Keratinocyte (primary cell): ENCODE measurements at regions not wholly inside any gene's neighbourhood (a gene's known extent, or its start where the extent isn't known, plus 50 kb on each side); places are given as distances from the start of the nearest gene placed in this dataset.

ENCODE experiments used
- DNase-seq: peaks from one replicate; pipeline ENCODE4 v3.0.0-alpha.2; 2011; ENCODE audit warnings: low read depth, missing footprints, low spot score
- FAIRE-seq: peaks from 2 replicates; lab custom pipeline; 2011; peaks lifted over from hg19 to GRCh38; lab: Jason Lieb, UNC
- H2AFZ ChIP-seq: 2 replicates; pipeline ENCODE4 v1.6.0; 2012; ENCODE audit warnings: low read length, control low read depth, inconsistent platforms; ENCODE audit not compliant: control insufficient read depth
- H3K27ac ChIP-seq: 2 replicates; pipeline ENCODE4 v1.5.1; 2011; ENCODE audit warnings: low read length; ENCODE audit not compliant: control insufficient read depth, insufficient read depth
- H3K27me3 ChIP-seq: 3 replicates; pipeline ENCODE4 v1.6.0; 2011; ENCODE audit warnings: low read length; ENCODE audit not compliant: control insufficient read depth, insufficient read depth; ENCODE audit errors: extremely low read depth
- H3K36me3 ChIP-seq, 2 experiments: 2 replicates in 1 of 2; 3 replicates in 1 of 2; pipeline ENCODE4 v1.5.1; 2011; ENCODE audit warnings: low read length in 2 of 2, mild to moderate bottlenecking in 1 of 2; ENCODE audit not compliant: control insufficient read depth in 2 of 2, insufficient read depth in 2 of 2; ENCODE audit errors: extremely low read depth in 1 of 2
- H3K4me1 ChIP-seq: 3 replicates; pipeline ENCODE4 v1.5.1; 2011; ENCODE audit warnings: low read length; ENCODE audit not compliant: control insufficient read depth, insufficient read depth; ENCODE audit errors: extremely low read depth
- H3K4me2 ChIP-seq: 3 replicates; pipeline ENCODE4 v1.6.0; 2011; ENCODE audit warnings: low read depth, low read length; ENCODE audit not compliant: control insufficient read depth, insufficient read depth; ENCODE audit errors: extremely low read depth
- H3K4me3 ChIP-seq, 3 experiments: fragments of 200-600 bp in 1 of 3; sonication (generic) in 1 of 3; 2 replicates in 2 of 3; 3 replicates in 1 of 3; pipeline ENCODE4 v1.5.1; 2011 to 2016; ENCODE audit warnings: low read length in 3 of 3, mild to moderate bottlenecking in 3 of 3, control low read depth in 2 of 3, inconsistent platforms in 1 of 3, low read depth in 1 of 3, mixed read lengths in 1 of 3, mixed run types in 1 of 3, moderate library complexity in 1 of 3; ENCODE audit not compliant: control insufficient read depth in 2 of 3, insufficient read depth in 2 of 3; ENCODE audit errors: extremely low read depth in 1 of 3
- H3K79me2 ChIP-seq: 2 replicates; pipeline ENCODE4 v1.6.0; 2012; ENCODE audit warnings: low read length; ENCODE audit not compliant: control insufficient read depth, insufficient read depth
- H3K9ac ChIP-seq: 3 replicates; pipeline ENCODE4 v1.6.0; 2011; ENCODE audit warnings: low read length; ENCODE audit not compliant: control insufficient read depth, insufficient read depth; ENCODE audit errors: extremely low read depth
- H3K9me1 ChIP-seq: 3 replicates; pipeline ENCODE4 v1.6.0; 2011; ENCODE audit warnings: low read length; ENCODE audit not compliant: control insufficient read depth, insufficient read depth; ENCODE audit errors: extremely low read depth
- H3K9me3 ChIP-seq: 2 replicates; pipeline ENCODE4 v1.5.1; 2012; ENCODE audit warnings: low read depth, low read length; ENCODE audit not compliant: control insufficient read depth
- H4K20me1 ChIP-seq: 3 replicates; pipeline ENCODE4 v1.6.0; 2011; ENCODE audit warnings: low read length; ENCODE audit not compliant: control insufficient read depth, insufficient read depth; ENCODE audit errors: extremely low read depth
- CTCF ChIP-seq, 3 experiments: IDR thresholded peaks in 1 of 3; conservative IDR thresholded peaks in 1 of 3; optimal IDR thresholded peaks in 1 of 3; 2 replicates in 2 of 3; 3 replicates in 1 of 3; pipeline versions ENCODE3 to v1.5.1; 2011; ENCODE audit warnings: low read length in 3 of 3, mild to moderate bottlenecking in 3 of 3, moderate library complexity in 2 of 3, control low read depth in 1 of 3, inconsistent platforms in 1 of 3; ENCODE audit not compliant: insufficient read depth in 2 of 3; ENCODE audit errors: extremely low read depth in 1 of 3
- EZH2 ChIP-seq: IDR thresholded peaks from one replicate; pipeline ENCODE4 v1.6.1; 2012; ENCODE audit warnings: inconsistent platforms, mild to moderate bottlenecking, low read length, moderate library complexity
- dilution Hi-C: fragments of 300-500 bp; cut with MboI; formaldehyde crosslinking; loops from one replicate; pipeline ENCODE4 v1.7.0; 2020; ENCODE audit warnings: low sequenced_read_pairs; ENCODE audit not compliant: extremely low pct_ligation_motif_present

- FAIRE-seq, result no peak
- dilution Hi-C loops, result no loop called here
Observed at GRCh38 chr1:103448560-103448959, 76.9 kb upstream of the RNPC3 start.

GRCh38 chr1:103447471-103447870 lies 78.0 kb upstream of the RNPC3 start:
- H3K4me2 ChIP-seq, result no peak overlapping the region
- H3K79me2 ChIP-seq, result no peaks in the 10 kb centered on the region
- dilution Hi-C loops, result no loop called here
- no peaks in the 10 kb centered on the region for H3K36me3 ChIP-seq
- no peak overlapping the region for H3K9ac ChIP-seq
- H4K20me1 ChIP-seq, result no peaks in the 10 kb centered on the region
- DNase-seq (no peak), FAIRE-seq (no peak)
- no peak overlapping the region for H3K4me3 ChIP-seq
- TF ChIP-seq CTCF (optimal IDR thresholded peaks at IDR 0.05 in 1 of 3, IDR thresholded peaks at IDR 0.05 in 1 of 3, conservative IDR thresholded peaks at IDR 0.05 in 1 of 3; ENCODE audit: extremely low read depth in 1 of 3, insufficient read depth in 2 of 3, low read length in 3 of 3), result no peak
- TF ChIP-seq EZH2, result no peak
- H3K27me3 ChIP-seq, result no peaks in the 10 kb centered on the region
- H3K27ac ChIP-seq, result no peak overlapping the region
- H3K9me1 ChIP-seq, result no peaks in the 10 kb centered on the region
- H3K4me1 ChIP-seq, result no peaks in the 10 kb centered on the region
- no peak overlapping the region for H2AFZ ChIP-seq
- no peaks in the 10 kb centered on the region for H3K9me3 ChIP-seq

More at GRCh38 chr1:103448560-103448959, 76.9 kb upstream of the RNPC3 start:
- Histone ChIP-seq H3K9me3 (no peaks in the 10 kb centered on the region), H2AFZ (no peak overlapping the region), H3K79me2 (no peaks in the 10 kb centered on the region), H3K36me3 (no peaks in the 10 kb centered on the region), H3K27ac (no peak overlapping the region), H3K9ac (no peak overlapping the region), H3K9me1 (no peaks in the 10 kb centered on the region), H3K4me1 (no peaks in the 10 kb centered on the region), H3K27me3 (no peaks in the 10 kb centered on the region), H4K20me1 (no peaks in the 10 kb centered on the region), H3K4me3 (no peak overlapping the region), H3K4me2 (no peak overlapping the region)
- TF ChIP-seq EZH2 (no peak), CTCF (optimal IDR thresholded peaks at IDR 0.05 in 1 of 3, IDR thresholded peaks at IDR 0.05 in 1 of 3, conservative IDR thresholded peaks at IDR 0.05 in 1 of 3; ENCODE audit: extremely low read depth in 1 of 3, insufficient read depth in 2 of 3, low read length in 3 of 3) (no peak)
- DNase-seq, result no peak
